Peyer's patch (tissue), 4 donors: ENCODE measurements at regions not wholly inside any gene's neighbourhood (a gene's known extent, or its start where the extent isn't known, plus 50 kb on each side); places are given as distances from the start of the nearest gene placed in this dataset.

Source experiments
- CTCF ChIP-seq, 6 experiments: fragments of 450-650 bp in 4 of 6; fragments of 200-600 bp in 2 of 6; sonication (generic) in 1 of 6; IDR thresholded peaks; one replicate each; pipeline ENCODE4 v1.5.1; 2017 to 2019; ENCODE audit warnings: antibody characterized with exemption in 6 of 6, mild to moderate bottlenecking in 3 of 6, moderate library complexity in 1 of 6
- POLR2A ChIP-seq, 2 donors: fragments of 450-650 bp; IDR thresholded peaks; one replicate each; pipeline ENCODE4 v1.5.1; 2017; ENCODE audit warnings: antibody characterized with exemption in 2 of 2, mild to moderate bottlenecking in 2 of 2, moderate library complexity in 2 of 2

GRCh38 chr1:61520401-61520800 lies 204.5 kb downstream of the TM2D1 start:
- TF ChIP-seq CTCF (IDR thresholded peaks at IDR 0.05) = no peak
- TF ChIP-seq POLR2A (IDR thresholded peaks at IDR 0.05) = no peak
